GM12892 (cell line): ENCODE measurements at regions not wholly inside any gene's neighbourhood (a gene's known extent, or its start where the extent isn't known, plus 50 kb on each side); places are given as distances from the start of the nearest gene placed in this dataset.

ENCODE experiments used
- DNase-seq: peaks from one replicate; pipeline ENCODE4 v3.0.0; 2011; ENCODE audit not compliant: insufficient read length
- FAIRE-seq: peaks from 2 replicates; lab custom pipeline; 2011; peaks lifted over from hg19 to GRCh38; lab: Jason Lieb, UNC
- POLR2A ChIP-seq: IDR thresholded peaks from 2 replicates; pipeline ENCODE4 v1.6.1; 2011; ENCODE audit warnings: low read depth, low read length, control low read depth
- POLR2AphosphoS5 ChIP-seq: IDR thresholded peaks from 2 replicates; pipeline ENCODE4 v1.6.1; 2011; ENCODE audit warnings: low read depth, low read length, control low read depth
- TAF1 ChIP-seq: IDR thresholded peaks from 2 replicates; pipeline ENCODE4 v1.6.1; 2011; ENCODE audit warnings: low read depth, mild to moderate bottlenecking, control low read depth, low read length, borderline replicate concordance

GRCh38 chr7:136807598-136807997 lies 60.9 kb upstream of the CHRM2 start:
- FAIRE-seq (no peak), DNase-seq (no peak)
- no peak for TF ChIP-seq TAF1
- no peak for TF ChIP-seq POLR2A
- no peak for TF ChIP-seq POLR2AphosphoS5

- TF ChIP-seq POLR2AphosphoS5: no peak
- no peak for TF ChIP-seq POLR2A
- TF ChIP-seq TAF1: no peak
- FAIRE-seq: no peak
- no peak for DNase-seq
These were observed 65.4 kb upstream of the CHRM2 start for GRCh38 chr7:136803028-136803427.

- FAIRE-seq: no peak
- DNase-seq: no peak
- no peak for TF ChIP-seq TAF1
- no peak for TF ChIP-seq POLR2AphosphoS5
- TF ChIP-seq POLR2A: no peak
These were observed 84.5 kb upstream of the CHRM2 start for GRCh38 chr7:136783934-136784333.

- DNase-seq (no peak), FAIRE-seq (no peak)
- no peak for TF ChIP-seq TAF1
- no peak for TF ChIP-seq POLR2AphosphoS5
- no peak for TF ChIP-seq POLR2A
These were observed 126.5 kb upstream of the CHRM2 start for GRCh38 chr7:136741941-136742340.

GRCh38 chr7:136728945-136729344 lies 139.5 kb upstream of the CHRM2 start:
- TF ChIP-seq TAF1: no peak
- TF ChIP-seq POLR2A: no peak
- no peak for TF ChIP-seq POLR2AphosphoS5
- no peak for DNase-seq
- no peak for FAIRE-seq

- FAIRE-seq: no peak
- TF ChIP-seq POLR2A (no peak), TAF1 (no peak), POLR2AphosphoS5 (no peak)
- DNase-seq: no peak
These were observed 142.0 kb upstream of the CHRM2 start for GRCh38 chr7:136726460-136726859.

GRCh38 chr7:136717910-136718557 lies 150.4 kb upstream of the CHRM2 start:
- TF ChIP-seq POLR2A (no peak), POLR2AphosphoS5 (no peak)
- no peak for DNase-seq
- FAIRE-seq: no peak

GRCh38 chr7:136714062-136714461 lies 154.4 kb upstream of the CHRM2 start:
- no peak for TF ChIP-seq POLR2A
- no peak for TF ChIP-seq POLR2AphosphoS5
- no peak for TF ChIP-seq TAF1
- no peak for DNase-seq
- FAIRE-seq: no peak

GRCh38 chr7:136710751-136711150 lies 157.7 kb upstream of the CHRM2 start:
- no peak for TF ChIP-seq POLR2A
- TF ChIP-seq POLR2AphosphoS5: no peak
- TF ChIP-seq TAF1: no peak
- DNase-seq (no peak), FAIRE-seq (no peak)

GRCh38 chr7:136709876-136710275 lies 158.6 kb upstream of the CHRM2 start:
- DNase-seq (no peak), FAIRE-seq (no peak)
- TF ChIP-seq POLR2A: no peak
- TF ChIP-seq TAF1: no peak

GRCh38 chr7:136702913-136703312 lies 165.5 kb upstream of the CHRM2 start:
- FAIRE-seq: no peak
- TF ChIP-seq POLR2A (no peak), TAF1 (no peak), POLR2AphosphoS5 (no peak)
- DNase-seq: no peak

- TF ChIP-seq POLR2A (no peak), POLR2AphosphoS5 (no peak), TAF1 (no peak)
- DNase-seq (no peak), FAIRE-seq (no peak)
These were observed 169.5 kb upstream of the CHRM2 start for GRCh38 chr7:136698977-136699376.
